Parathyroid adenoma (tissue), 2 donors: ENCODE measurements at regions not wholly inside any gene's neighbourhood (a gene's known extent, or its start where the extent isn't known, plus 50 kb on each side); places are given as distances from the start of the nearest gene placed in this dataset.
"Not testable (repeated sequence)": the region's sequence is repeated elsewhere in the genome, so short reads cannot be mapped to it uniquely, and the experiment has no call there.

Experiments
- H2AFZ ChIP-seq: fragments of 300-600 bp; sonication (generic); one replicate; pipeline ENCODE4 v1.7.0; 2017; ENCODE audit warnings: antibody characterized with exemption, mild to moderate bottlenecking
- H3K27ac ChIP-seq: fragments of 300-600 bp; sonication (generic); one replicate; pipeline ENCODE4 v1.7.0; 2017
- H3K27me3 ChIP-seq: fragments of 300-600 bp; sonication (generic); one replicate; pipeline ENCODE4 v1.7.0; 2017; ENCODE audit warnings: low read length; ENCODE audit not compliant: control insufficient read depth, insufficient read depth
- H3K36me3 ChIP-seq: fragments of 300-600 bp; sonication (generic); one replicate; pipeline ENCODE4 v1.7.0; 2017; ENCODE audit warnings: low read length; ENCODE audit not compliant: control insufficient read depth, insufficient read depth
- H3K4me1 ChIP-seq: fragments of 300-600 bp; sonication (generic); one replicate; pipeline ENCODE4 v1.7.0; 2017; ENCODE audit warnings: control low read depth
- H3K4me2 ChIP-seq: fragments of 300-600 bp; sonication (generic); one replicate; pipeline ENCODE4 v1.7.0; 2017; ENCODE audit warnings: low read length
- H3K4me3 ChIP-seq: fragments of 300-600 bp; sonication (generic); one replicate; pipeline ENCODE4 v1.7.0; 2017; ENCODE audit warnings: low read depth, low read length
- H3K79me2 ChIP-seq: fragments of 300-600 bp; sonication (generic); one replicate; pipeline ENCODE4 v1.7.0; 2017; ENCODE audit warnings: control low read depth
- H3K9ac ChIP-seq: fragments of 300-600 bp; sonication (generic); one replicate; pipeline ENCODE4 v1.7.0; 2017; ENCODE audit warnings: mild to moderate bottlenecking
- H3K9me3 ChIP-seq: fragments of 300-600 bp; sonication (generic); one replicate; pipeline ENCODE4 v1.7.0; 2017; ENCODE audit warnings: low read length; ENCODE audit not compliant: control insufficient read depth
- TF ChIP-seq, protein P1 (sequence below): fragments of 300-600 bp; sonication (generic); IDR thresholded peaks from one replicate; pipeline ENCODE4 v1.7.0; 2017; ENCODE audit warnings: antibody characterized with exemption, mild to moderate bottlenecking
- donor health status: primary hyperparathyroidism.

DNA sequence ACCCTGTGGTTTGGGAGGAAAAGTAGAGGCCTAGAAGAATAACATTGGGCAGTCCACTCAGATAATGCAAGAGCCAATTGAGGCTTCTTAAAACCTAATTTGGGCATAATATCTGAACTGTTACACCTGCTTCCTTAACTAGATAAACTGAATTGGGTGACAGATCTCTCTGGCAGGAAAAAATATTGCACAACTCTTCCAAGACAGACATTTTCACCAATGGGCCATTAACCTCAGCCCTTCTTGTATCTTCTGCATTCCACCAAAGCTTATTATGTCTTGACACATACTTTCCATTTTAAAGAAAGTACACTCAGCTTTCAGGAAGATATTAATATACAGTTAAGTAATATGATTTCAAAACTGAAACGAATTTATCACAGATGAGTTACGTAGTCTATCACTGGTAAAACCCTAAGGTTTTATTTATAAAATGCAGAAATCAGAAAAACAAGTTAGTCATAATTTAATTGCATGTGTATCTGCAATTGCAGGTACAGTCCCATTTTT, 79.9 kb upstream of the MON1B start:
- Histone ChIP-seq H3K4me3 (no peak overlapping the region), H3K9me3 (no peaks in the 10 kb centered on the region), H3K27ac (no peak overlapping the region), H3K79me2 (no peaks in the 10 kb centered on the region), H3K4me1 (no peaks in the 10 kb centered on the region), H2AFZ (no peak overlapping the region), H3K36me3 (no peaks in the 10 kb centered on the region), H3K9ac (no peak overlapping the region), H3K4me2 (no peak overlapping the region), H3K27me3 (no peaks in the 10 kb centered on the region)
- TF ChIP-seq, protein P1, sequence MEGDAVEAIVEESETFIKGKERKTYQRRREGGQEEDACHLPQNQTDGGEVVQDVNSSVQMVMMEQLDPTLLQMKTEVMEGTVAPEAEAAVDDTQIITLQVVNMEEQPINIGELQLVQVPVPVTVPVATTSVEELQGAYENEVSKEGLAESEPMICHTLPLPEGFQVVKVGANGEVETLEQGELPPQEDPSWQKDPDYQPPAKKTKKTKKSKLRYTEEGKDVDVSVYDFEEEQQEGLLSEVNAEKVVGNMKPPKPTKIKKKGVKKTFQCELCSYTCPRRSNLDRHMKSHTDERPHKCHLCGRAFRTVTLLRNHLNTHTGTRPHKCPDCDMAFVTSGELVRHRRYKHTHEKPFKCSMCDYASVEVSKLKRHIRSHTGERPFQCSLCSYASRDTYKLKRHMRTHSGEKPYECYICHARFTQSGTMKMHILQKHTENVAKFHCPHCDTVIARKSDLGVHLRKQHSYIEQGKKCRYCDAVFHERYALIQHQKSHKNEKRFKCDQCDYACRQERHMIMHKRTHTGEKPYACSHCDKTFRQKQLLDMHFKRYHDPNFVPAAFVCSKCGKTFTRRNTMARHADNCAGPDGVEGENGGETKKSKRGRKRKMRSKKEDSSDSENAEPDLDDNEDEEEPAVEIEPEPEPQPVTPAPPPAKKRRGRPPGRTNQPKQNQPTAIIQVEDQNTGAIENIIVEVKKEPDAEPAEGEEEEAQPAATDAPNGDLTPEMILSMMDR, result no peak

DNA sequence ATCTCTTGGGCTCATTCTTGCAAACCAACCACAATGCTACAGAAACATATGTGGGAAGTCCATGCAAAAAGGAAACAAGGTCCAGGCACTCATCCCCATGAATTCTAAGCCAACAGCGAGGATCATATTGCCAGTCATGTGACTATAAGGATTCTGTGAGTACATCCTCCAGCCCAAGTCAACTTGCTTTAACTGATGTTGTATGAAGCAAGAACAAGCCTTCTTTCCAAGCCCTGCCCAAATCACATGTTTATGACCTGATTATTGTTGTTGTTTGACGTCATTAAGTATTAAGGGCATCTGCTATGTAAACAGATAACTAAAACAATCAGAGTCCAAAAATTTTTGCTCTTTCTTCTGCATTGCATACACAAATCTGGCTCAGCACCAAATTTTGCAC, 78.2 kb upstream of the MON1B start:
- Histone ChIP-seq H3K27me3 (no peaks in the 10 kb centered on the region), H3K9me3 (no peaks in the 10 kb centered on the region), H2AFZ (no peak overlapping the region), H3K36me3 (no peaks in the 10 kb centered on the region), H3K79me2 (no peaks in the 10 kb centered on the region), H3K27ac (no peak overlapping the region), H3K4me2 (no peak overlapping the region), H3K4me1 (no peaks in the 10 kb centered on the region), H3K4me3 (no peak overlapping the region), H3K9ac (no peak overlapping the region)
- TF ChIP-seq, protein P1, result no peak

DNA sequence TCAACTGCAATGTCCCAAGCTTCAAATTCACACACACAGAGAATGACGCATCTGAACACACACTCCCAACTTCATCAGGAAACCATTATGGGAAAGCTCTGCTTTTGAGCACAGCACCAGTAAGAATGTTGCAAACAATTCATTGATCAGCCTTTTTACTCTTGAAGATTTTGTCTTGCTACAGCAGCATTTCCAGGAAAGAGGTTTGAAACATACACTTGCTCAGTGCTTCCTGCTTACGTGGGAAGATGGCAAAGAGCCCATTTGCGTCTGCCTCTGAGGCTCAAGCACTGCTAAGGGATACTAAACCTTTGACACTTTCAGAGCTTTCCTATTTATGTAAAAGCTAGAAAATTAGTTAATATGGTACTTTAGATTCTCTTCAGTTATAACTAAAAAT, 77.2 kb upstream of the MON1B start:
- Histone ChIP-seq H3K36me3 (no peaks in the 10 kb centered on the region), H3K4me2 (no peak overlapping the region), H3K4me3 (no peak overlapping the region), H3K27ac (no peak overlapping the region), H2AFZ (no peak overlapping the region), H3K9me3 (no peaks in the 10 kb centered on the region), H3K9ac (no peak overlapping the region), H3K27me3 (no peaks in the 10 kb centered on the region), H3K4me1 (no peaks in the 10 kb centered on the region), H3K79me2 (no peaks in the 10 kb centered on the region)
- TF ChIP-seq, protein P1, result no peak

DNA sequence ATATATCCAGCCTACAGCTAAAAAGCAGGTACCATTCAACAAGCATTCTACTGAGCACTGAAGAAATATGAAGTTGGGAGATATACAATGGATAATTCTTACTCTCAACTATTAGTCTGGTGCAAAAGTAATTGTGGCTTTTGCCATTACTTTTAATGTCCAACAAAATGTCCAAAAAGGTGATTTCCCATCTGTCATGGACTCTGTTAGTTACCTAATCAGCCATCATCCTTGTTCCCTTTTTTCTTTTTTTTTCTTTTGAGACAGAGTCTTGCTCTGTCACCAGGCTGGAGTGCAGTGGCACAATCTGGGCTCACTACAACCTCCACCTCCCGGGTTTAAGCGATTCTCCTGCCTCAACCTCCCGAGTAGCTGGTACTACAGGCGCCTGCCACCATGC, 76.6 kb upstream of the MON1B start:
- H3K27ac ChIP-seq, H3K27me3 ChIP-seq, H3K9ac ChIP-seq, H3K4me2 ChIP-seq, H3K36me3 ChIP-seq, H3K4me3 ChIP-seq, H3K9me3 ChIP-seq, H3K79me2 ChIP-seq, H3K4me1 ChIP-seq, H2AFZ ChIP-seq: not testable (repeated sequence)

DNA sequence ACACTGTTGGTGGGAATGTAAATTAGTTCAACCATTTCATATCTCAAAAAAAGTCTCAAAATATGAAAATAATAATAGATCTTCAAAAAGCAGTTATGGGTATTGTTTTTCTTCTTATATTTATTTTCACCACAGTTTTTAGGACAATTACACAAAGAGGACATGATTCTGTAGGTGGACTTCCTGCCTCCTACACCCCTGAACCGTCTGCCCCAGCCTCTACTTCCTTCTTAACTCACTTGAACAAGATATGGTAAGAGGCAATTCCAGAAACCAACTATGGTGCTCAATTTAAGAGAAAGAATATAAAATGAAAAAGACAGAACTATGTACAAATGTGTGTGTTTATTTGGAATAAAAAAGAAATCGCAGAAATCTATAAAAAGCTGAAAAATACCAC, 74.1 kb upstream of the MON1B start:
- no peak overlapping the region for H3K4me2 ChIP-seq
- no peaks in the 10 kb centered on the region for H3K79me2 ChIP-seq
- H3K27me3 ChIP-seq, result no peaks in the 10 kb centered on the region
- H2AFZ ChIP-seq, result no peak overlapping the region
- no peaks in the 10 kb centered on the region for H3K9me3 ChIP-seq
- TF ChIP-seq, protein P1, result no peak
- no peak overlapping the region for H3K27ac ChIP-seq
- no peak overlapping the region for H3K4me3 ChIP-seq
- H3K9ac ChIP-seq, result no peak overlapping the region
- no peaks in the 10 kb centered on the region for H3K4me1 ChIP-seq
- no peaks in the 10 kb centered on the region for H3K36me3 ChIP-seq
